ENCODE measurements at regions not wholly inside any gene's neighbourhood (a gene's known extent, or its start where the extent isn't known, plus 50 kb on each side); places are given as distances from the start of the nearest gene placed in this dataset.

DNA sequence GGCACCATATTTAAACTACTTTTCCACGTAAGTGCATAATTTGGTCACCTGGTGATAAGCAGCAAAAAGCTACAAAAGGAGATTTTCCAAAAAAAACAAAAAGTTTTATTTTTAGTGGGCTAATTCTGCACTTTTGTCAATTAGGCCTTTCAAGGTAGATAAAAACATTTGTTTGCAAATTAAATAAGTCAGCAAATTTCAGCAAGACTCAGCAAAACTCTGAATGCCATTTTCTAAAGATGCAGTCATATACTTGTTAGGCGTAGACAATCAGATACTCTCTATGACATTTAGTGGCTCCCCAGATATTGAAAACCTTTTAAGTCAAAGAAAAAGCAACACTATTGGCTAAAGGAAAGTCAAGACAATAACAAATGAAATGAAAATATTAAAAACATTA is 400.2 kb upstream of the GOLIM4 start:
- DNase-seq: no peak

DNA sequence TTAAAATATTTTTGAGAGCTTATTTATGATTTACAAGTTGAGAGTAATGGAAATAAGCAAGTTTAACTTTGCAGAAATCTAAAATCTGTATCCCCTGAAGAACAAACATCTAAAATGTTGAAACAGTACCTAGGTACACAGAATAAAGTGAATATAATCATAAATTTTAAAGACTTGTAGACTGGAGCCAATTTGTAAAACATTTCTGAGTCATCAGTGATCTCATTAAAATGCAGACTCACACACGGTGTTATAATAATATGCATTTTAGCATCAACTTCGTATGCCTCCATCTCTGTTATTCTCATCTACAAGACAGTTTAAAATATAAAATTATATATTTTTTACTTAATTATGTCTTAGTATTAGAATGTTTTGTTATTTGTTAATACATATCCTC is 399.5 kb upstream of the GOLIM4 start:
- no peak for DNase-seq

DNA sequence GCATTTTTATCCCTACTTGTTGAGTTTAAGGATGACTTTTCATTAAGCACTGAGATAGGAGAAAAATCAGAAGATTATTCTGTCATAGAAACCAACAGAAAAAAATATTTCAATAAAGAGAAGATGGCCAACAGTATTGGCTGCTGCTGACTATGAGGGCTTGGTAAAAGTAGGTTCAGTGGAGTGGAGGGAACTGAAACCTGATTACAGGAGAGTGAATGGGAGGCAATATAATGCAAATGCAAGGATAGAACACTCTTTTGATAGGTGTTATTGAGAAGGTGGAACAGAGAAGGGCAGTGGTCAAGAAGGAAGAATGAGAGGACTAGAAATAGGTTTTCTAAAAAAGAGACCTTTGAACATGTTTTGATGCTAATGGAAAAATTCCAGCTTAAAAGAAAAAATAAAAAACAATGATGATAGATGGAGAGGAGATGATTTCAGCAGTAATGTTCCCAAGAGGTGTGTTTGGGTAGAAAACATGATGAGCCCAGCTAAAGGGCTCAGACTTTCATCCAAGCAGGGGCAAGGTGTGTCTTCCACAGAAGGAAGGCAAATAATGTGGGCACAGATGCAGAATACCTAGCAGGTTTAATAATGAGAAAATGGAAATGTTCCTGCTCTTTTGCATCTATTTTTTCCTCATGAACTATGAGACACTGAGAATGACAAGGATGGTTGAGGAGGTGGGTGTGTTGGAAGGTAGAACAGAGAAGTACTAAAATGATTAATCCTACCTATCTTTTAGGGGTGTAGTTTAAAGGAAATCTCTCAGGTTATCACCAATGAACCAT is 397.9 kb upstream of the GOLIM4 start:
- DNase-seq: no peak

DNA sequence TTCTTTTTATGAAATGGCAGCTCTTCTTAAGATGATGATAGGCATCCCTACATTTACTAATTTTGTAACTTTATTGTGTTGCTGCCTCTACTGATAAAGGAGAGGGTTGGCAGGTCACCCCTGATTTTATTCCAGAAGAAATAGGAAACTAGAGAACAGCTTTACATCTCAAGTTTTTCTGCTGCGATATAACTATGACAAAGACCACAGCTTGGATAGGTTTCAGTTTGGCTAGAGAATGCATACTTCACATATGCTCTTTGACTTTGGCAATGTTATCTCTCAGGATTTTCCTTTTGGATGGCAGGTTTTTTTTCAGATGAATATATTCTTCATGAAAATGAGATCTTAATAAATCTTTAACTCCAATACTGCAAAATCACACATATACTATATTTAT is 395.3 kb upstream of the GOLIM4 start:
- no peak for DNase-seq

DNA sequence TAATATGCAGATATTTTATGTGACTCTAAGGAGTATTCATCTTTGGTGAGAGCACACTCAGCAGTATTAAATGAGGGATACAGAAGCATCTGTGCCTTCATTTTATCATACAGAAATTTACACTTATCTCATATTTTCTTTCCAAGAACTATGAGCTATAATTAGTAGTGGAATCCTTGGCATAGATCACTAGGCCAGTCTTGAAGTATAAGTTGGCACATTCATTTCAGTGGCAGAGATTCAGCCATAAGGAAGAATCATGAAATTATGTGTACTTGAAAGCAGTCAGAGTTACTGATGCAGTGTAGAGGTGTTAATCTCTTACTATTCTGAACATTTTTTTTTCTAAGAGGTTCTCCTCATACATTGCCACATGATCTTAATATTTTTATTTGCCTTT is 393.6 kb upstream of the GOLIM4 start:
- DNase-seq: no peak

DNA sequence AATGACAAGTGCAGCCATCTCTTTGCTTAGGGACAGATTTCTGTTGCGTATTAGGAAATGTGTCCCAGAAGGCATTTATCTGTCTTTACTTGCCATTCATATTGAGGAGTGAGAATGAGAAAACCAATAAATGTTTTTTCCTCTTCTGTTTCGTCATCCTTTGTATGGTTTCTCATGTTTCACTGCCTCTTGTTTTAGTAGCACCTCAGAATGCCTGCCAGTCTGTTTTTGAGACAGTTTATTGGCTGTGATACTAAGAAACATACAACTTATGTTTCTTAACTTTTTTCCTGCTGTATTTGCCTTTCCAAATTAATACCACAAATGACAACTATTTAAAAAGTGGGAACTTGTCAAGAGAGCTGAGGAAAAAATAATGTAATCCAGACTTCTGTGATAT is 390.2 kb upstream of the GOLIM4 start:
- no peak for DNase-seq

DNA sequence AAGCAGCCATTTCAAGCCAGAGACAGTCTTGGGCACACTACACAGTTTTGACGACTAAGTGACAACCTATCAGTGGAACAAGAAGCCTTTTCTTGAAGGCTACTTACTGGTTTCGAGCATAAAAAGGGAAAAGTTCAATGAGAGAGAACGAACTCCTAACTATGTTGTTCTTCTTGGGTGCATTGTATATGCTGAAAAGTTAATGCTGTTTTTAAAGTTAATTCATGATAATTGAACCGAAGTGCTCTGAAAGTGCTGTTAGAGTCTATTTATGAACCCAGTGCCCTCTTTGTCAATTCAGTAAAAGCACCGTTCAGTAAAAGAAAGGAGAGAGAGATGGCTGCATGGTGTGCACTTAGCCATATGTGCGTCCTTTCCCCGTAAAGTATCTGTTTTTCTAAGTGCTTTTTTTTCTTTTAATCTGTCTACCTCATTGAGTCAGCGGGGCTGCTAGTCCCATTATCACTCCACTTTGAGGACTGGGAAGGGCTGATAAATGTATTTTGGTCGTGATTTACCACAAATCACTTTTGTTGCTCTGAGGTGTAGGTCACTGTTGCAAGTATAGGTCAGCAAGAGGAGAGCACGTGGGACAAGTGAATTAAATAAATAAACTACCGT is 380.7 kb upstream of the GOLIM4 start:
- no peak for DNase-seq

DNA sequence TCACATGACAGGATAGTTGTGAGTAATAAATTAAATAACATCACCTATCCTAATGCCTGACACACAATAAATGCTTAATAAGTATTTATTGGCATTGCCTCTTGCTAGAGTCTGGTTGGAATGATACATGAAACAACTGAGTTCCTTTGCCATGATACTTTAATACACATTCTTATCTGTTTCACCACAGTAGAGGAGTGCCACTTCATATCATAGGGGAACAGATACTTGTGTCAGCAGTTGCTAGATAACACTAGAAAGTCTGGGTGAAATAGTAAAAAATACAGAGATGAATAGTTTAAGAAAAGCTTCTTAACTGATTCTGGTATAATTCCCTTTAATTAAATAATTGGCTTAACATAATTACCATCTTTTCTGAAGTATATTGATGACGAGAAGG is 380.0 kb upstream of the GOLIM4 start:
- DNase-seq: no peak

DNA sequence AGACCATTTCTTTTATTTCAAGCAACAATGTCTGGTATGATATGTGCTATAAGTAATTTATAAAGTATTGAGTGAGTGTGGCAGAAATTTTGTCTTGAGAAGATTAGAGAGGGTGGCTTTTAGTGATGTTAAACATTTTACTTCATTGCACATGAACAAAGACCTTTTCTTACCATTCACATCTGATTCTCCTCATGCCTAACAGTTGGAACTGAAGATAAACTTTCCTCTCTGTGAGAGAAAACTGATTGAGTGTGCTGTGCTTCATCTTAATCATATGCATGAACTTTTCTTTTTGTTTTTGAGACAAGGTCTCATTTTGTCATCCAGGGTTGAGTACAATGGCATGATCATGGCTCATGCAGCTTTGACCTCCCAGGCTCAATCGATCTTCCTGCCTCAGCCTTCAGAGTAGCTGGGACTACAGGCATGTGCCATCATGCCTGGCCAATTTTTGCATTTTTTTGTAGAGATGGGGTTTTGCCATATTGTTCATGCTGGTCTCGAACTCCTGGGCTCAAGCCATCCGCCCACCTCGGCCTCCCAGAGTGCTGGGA is 377.7 kb upstream of the GOLIM4 start:
- DNase-seq: no peak

DNA sequence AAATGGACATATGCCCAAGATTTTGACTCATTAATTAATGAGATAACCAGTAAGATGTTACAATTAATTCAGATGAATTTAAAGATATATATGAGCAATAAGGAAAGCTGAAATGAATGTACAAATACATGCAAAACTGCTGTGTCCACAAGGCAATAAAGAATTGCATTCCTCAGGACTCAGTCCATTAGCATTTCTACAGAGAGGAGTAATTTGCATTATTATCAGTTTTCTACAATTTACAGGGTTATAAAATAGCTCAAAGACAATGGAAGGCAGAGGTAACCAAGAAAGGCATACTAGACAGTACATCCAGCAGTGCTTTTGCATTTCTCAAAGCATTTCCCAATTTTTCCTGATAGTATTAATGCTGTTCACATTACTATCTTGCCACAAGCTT is 377.1 kb upstream of the GOLIM4 start:
- no peak for DNase-seq

DNA sequence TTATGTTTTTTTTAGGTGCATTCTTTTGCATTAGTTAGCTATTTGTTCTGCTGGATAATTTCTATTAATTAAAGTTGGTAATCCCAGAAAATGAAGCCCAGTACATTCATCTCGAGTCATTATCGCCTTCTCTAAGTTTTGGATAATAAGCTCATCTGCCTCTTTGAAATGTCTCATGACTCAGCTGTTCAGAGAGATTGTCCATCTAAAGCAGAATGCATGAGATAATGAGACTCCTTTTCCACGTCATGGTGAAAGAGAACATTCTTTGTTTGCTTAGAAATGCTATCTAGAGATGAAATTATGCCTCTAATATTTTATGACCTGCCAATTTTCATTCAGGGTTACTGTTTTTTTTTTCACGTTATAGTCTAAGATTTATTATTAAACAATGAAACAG is 374.7 kb upstream of the GOLIM4 start:
- DNase-seq: no peak

DNA sequence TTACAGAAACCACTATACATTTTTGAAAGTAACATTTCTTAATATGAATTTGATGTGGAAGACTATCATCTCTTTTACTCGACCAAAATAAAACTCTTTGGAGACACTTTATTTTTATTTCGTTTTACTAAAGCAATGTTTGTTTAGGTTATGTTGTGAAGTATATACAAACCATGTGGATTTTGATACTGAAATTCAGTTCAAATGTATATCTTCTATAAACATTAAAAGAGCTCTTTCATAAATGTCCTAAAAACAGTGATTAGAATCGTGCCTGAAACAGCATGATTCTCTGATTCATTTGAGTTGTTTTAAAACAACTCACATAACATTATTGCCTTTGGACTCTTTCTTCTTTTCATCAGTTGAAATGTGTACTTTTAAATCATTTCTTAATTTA is 373.7 kb upstream of the GOLIM4 start:
- no peak for DNase-seq

DNA sequence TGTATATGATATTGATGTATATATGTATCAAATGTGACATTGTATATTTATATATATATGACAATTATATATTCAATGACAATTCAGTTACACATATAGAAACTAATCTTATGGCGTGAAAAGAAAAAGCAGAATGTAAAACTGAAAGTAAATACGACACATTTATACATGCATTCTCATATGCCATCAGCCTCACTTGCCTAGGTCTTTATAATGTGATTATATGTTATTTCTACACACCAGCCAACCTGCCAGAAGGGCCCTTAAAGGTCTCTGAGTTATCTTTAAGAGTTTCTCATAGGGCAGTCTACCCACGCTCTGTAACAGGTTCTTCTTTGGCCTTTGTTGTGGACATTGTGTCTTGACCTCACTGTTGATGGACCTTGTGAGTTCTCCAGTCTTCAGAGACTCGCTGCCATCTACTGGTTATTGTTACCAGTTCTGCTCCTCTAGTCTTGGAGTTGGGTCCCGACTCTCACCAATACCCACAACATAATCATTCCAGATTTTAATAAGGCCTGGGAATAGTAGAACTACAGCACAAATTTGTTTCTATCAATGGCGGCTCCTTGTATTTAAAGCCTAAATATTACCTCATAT is 371.5 kb upstream of the GOLIM4 start:
- DNase-seq: no peak

DNA sequence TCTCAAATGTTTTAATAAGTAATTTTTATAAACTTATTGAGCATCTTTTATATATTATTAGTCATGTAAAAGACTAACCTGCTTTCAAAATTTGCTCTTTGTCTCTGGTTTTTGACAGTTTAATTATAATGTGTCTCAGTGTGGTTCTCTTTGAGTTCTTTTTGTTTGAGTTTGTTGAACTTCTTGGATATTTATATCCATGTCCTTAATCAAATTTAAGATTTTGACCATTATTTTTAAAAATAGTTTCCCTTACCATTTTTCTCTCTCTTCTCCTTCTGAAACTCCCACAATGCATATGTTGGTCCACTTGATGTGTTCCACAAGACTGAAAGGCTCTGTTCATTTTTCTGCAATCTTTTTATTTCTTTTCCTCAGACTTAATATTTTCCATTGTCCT is 366.1 kb upstream of the GOLIM4 start:
- no peak for DNase-seq

DNA sequence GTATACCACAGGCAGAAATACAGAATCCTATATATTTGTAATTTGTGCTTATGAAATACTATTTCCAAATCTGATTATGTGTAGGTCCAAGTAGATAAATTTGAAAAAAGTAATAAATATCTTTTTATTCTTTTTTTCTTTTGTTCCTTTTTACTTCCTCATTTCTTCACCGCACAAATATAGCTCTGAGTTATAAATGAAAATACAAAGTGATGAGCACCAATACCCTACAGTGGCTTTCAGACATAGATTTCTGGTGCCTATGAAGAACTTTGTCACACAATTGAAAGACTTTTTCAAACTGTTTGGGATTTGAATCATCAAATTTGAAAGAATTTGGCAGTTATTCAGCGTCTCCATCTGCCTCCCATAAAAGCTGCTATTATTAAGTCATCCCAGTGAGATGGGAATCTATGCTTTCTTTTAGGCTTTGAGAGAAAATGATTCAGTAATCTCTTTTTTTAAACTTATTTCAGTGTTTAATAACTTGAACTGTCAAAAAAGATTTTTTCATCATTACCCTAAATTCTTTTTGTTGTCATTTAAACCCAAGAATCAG is 363.6 kb upstream of the GOLIM4 start:
- no peak for DNase-seq

DNA sequence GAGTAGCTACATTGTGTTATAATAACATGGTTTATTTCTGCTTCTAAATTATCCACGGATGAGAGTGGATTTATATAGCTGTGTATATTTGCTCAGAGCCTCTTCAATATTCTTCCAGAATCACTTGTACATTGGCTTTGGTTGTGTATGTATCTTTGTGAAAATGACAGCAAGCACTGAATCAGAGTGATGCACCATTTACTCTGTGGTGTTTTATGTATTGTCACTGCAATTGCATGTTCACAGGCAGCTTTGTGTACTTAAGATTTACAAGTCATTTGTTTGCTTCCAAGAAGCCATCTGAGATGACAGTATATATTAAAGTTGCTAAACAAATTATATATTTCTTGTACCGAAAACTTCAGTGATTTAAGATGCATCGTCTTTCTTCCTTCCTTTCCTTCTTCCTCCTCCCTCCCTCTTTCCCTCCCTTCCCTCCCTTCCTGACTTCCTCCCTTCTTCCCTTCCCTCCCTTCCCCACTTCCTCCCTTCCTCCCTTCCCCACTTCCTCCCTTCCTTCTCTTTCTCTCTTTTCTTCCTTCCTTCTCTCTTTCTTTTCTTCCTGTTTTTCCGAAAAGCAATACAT is 362.3 kb upstream of the GOLIM4 start:
- DNase-seq: no peak

DNA sequence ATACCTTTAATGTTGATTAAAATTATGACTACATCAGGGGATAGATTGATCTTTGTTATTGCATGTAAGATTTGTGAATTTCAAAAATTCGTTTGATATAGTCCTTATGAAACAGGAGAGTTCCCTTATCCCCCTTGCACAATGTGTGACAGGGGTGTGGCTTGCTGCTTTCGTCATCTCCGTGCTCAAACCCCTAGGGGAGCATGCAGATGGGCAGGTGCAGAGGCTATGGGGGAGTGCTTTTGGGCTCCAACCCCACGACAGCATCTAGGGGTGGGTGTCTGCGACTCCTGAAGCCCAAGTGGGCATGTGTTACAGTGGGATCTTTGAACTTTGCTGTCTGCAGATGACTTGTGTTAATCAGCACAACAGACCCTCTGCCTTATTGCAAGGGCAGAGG is 360.1 kb upstream of the GOLIM4 start:
- DNase-seq: no peak

DNA sequence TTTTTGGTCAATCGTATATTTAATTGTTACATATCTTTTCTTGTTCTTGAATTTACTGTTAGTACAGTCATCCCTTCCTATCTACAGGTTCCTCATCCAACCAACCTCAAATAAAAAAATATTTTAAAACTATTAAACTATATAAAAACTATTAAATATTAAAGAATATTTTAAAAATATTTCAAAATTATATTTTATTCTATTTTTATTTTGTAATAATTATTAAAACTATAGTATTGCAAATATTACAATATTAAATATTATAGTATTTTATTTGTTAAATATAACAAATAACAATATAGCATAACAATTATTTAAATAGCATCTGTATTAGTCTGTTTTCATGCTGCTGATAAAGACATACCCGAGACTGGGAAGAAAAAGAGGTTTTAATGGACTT is 357.9 kb upstream of the GOLIM4 start:
- DNase-seq: no peak

DNA sequence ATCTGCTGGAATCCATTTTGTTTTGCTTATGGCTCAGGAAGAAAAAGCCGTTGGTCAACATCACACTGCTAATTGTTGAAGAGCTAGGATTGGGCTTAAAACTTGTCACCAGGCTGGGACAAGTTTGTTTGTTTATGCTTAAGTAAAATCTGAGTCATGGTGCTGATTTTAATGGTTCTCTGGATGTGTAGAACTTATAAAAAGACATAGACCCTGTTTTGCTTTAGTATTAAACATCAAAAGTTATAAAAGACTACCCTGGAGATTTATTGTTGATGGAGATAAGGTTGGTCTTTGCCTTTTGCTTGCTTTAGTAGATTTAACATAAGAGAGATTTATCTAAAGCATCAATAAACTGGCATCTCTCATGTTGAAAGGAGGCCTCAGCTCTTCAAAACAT is 348.2 kb upstream of the GOLIM4 start:
- no peak for DNase-seq

DNA sequence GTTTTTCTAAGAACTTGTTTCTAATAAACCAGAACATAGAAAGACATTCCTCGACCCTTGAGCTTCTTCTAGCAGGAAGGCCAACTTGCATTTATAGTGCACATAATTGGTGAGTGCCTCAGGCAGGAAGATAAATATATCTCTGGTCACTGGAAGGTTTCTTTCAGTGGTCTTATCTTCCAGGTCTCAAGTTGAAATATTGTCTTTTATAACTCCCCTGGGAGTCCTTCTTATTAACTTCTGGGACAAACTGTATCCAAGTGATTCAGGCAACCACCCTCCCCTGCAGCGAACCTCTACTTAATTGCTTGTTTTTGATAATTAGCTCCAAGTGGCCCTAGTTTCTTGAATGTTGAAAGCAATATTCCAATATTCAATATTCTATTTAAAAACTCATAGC is 346.8 kb upstream of the GOLIM4 start:
- DNase-seq: no peak

DNA sequence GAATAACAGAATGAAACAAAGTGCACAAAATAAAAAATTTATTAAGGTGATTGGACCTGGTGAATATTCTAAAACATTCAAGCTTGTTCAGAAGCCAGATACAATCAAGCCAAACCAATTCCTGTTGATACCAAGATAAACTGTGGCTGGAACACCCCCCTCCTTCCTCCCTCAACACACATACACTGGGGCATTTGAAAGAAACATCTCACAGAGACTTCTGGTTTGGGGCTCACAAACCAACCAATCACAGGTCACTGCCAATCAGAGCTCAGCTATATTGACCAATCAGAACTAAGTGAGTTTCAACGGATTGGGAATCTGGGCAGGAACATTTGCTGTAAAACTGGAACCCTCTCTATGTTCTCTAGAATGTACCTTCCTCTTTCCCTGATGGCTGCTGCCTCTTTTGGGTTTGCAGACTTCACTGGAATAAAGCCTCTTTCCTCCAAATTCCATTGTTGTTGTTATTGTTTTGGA is 340.6 kb upstream of the GOLIM4 start:
- DNase-seq: no peak

DNA sequence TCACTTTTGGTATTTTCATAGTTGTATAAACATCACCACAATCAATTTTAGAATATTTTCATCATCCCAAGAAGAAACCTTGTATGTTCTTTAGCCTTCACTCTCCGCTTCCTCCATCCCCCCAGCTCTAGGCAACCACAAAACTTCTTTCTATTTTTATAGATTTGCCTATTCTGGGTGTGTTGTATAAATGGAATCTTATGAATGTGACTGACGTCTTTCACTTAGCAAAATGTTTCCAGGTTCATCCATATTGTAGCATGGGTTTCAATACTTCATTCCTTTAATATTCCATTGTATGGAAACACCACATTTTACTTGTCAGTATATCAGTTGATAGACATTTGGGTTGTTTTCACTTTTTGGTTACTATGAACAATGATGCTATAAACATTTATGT is 335.8 kb upstream of the GOLIM4 start:
- no peak for DNase-seq

DNA sequence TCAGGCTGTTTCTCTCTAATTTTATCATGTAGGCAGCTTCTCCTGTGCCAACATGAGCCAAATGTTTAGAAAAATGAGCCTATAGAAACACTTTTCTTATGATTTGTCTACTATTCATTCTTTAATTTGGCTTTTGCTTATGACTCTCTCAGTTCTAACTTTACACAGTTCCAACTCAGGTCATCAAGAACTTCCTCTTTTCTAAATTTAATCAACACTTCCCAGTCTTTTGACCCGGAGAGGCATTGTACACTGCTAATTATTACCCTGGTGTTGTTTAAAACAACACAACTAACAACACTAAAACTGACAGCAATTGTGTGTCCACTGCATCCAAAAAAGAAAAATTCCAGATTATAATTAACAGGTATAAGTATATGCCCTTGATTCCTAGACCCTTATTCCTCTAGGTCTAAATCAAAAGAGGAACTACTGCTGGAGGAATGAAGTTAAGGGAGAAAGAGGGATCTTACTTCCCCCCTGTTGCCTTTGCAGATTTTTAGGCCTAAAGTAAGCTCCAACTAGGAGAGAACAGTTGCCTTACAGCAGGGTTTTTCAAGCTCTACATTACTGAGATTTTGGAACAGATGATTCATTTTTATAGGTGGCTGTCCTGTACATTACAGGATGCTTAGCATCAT is 332.2 kb upstream of the GOLIM4 start:
- DNase-seq: no peak

Data from NCI-H510A (cell line).